GM23338 (cell line): ENCODE measurements at regions not wholly inside any gene's neighbourhood (a gene's known extent, or its start where the extent isn't known, plus 50 kb on each side); places are given as distances from the start of the nearest gene placed in this dataset.

Experiments
- ATAC-seq: fragments of 200-7000 bp; cut with Tn5 transposase; 3 replicates; pipeline ENCODE4 v1.9.1; 2020
- DNase-seq: peaks from one replicate; pipeline ENCODE4 v3.0.0-alpha.2; 2015; ENCODE audit warnings: low spot score
- H2AFZ ChIP-seq: fragments of 200-600 bp; sonication (generic); 2 replicates; pipeline ENCODE4 v1.8.0; 2016; ENCODE audit warnings: antibody characterized with exemption, mild to moderate bottlenecking, moderate library complexity
- H3F3A ChIP-seq: fragments of 200-600 bp; sonication (generic); replicated peaks from 2 replicates; pipeline ENCODE4 v1.8.0; 2017; ENCODE audit warnings: antibody characterized with exemption, mixed run types, low read depth
- H3K27ac ChIP-seq: fragments of 200-600 bp; sonication (generic); 2 replicates; pipeline ENCODE4 v1.6.1; 2016; ENCODE audit warnings: low read depth
- H3K27me3 ChIP-seq: fragments of 200-600 bp; sonication (generic); 2 replicates; pipeline ENCODE4 v1.8.0; 2016; ENCODE audit warnings: mild to moderate bottlenecking, mixed run types, moderate library complexity; ENCODE audit not compliant: insufficient read depth
- H3K36me3 ChIP-seq: fragments of 200-600 bp; sonication (generic); 2 replicates; pipeline ENCODE4 v1.8.0; 2016; ENCODE audit warnings: mild to moderate bottlenecking; ENCODE audit not compliant: insufficient read depth
- H3K4me1 ChIP-seq: fragments of 200-600 bp; sonication (generic); 2 replicates; pipeline ENCODE4 v1.8.0; 2016; ENCODE audit warnings: mild to moderate bottlenecking, moderate library complexity; ENCODE audit not compliant: insufficient read depth
- H3K4me2 ChIP-seq: fragments of 200-600 bp; sonication (generic); 2 replicates; pipeline ENCODE4 v1.7.1; 2017; ENCODE audit warnings: mixed run types
- H3K4me3 ChIP-seq: fragments of 200-600 bp; sonication (generic); 2 replicates; pipeline ENCODE4 v1.6.1; 2016; ENCODE audit warnings: mixed run types
- H3K79me2 ChIP-seq: fragments of 200-600 bp; sonication (generic); replicated peaks from 2 replicates; pipeline ENCODE4 v1.8.0; 2017; ENCODE audit warnings: mild to moderate bottlenecking; ENCODE audit not compliant: insufficient read depth
- H3K9me2 ChIP-seq: fragments of 200-600 bp; sonication (generic); 2 replicates; pipeline ENCODE4 v1.8.0; 2017; ENCODE audit not compliant: insufficient read depth
- H4K20me1 ChIP-seq: fragments of 200-600 bp; sonication (generic); replicated peaks from 2 replicates; pipeline ENCODE4 v1.8.0; 2017; ENCODE audit warnings: mild to moderate bottlenecking; ENCODE audit not compliant: insufficient read depth
- H3K27ac Mint-ChIP-seq: 2 replicates; pipeline ENCODE4 v1.8.0; 2020; ENCODE audit warnings: inconsistent platforms, mild to moderate bottlenecking, moderate library complexity, mixed read lengths
- H3K27me3 Mint-ChIP-seq: 3 replicates; pipeline ENCODE4 v1.8.0; 2022; ENCODE audit warnings: low read depth, mild to moderate bottlenecking, moderate library complexity, mixed read lengths, inconsistent platforms; ENCODE audit not compliant: insufficient read depth, poor library complexity
- H3K36me3 Mint-ChIP-seq: 3 replicates; pipeline ENCODE4 v1.8.0; 2021; ENCODE audit warnings: low read depth, mild to moderate bottlenecking, inconsistent platforms, moderate library complexity, mixed read lengths
- H3K4me1 Mint-ChIP-seq: 3 replicates; pipeline ENCODE4 v1.8.0; 2020; ENCODE audit warnings: mild to moderate bottlenecking, inconsistent platforms, mixed read lengths
- H3K4me3 Mint-ChIP-seq: 3 replicates; pipeline ENCODE4 v1.8.0; 2021; ENCODE audit warnings: moderate library complexity, mild to moderate bottlenecking, inconsistent platforms, mixed read lengths
- H3K9me3 Mint-ChIP-seq: 3 replicates; pipeline ENCODE4 v1.8.0; 2020; ENCODE audit warnings: moderate library complexity, mild to moderate bottlenecking, inconsistent platforms, mixed read lengths
- CREB1 ChIP-seq: fragments of 250-450 bp; sonication (Bioruptor Pico); IDR thresholded peaks from 2 replicates; pipeline ENCODE4 v1.5.0; 2020; ENCODE audit warnings: low read depth, mild to moderate bottlenecking, moderate library complexity
- ETS1 ChIP-seq: IDR thresholded peaks from 2 replicates; pipeline ENCODE4 v1.6.1; 2016; ENCODE audit warnings: antibody characterized with exemption
- EZH2 ChIP-seq: fragments of 200-600 bp; sonication (generic); IDR thresholded peaks from one replicate; pipeline ENCODE4 v1.8.0; 2017; ENCODE audit warnings: antibody characterized with exemption, mild to moderate bottlenecking, low read depth; ENCODE audit not compliant: unreplicated experiment
- EZH2phosphoT487 ChIP-seq: fragments of 200-600 bp; sonication (generic); IDR thresholded peaks from one replicate; pipeline ENCODE4 v1.8.1; 2018; ENCODE audit warnings: antibody characterized with exemption; ENCODE audit not compliant: unreplicated experiment
- JUNB ChIP-seq: IDR thresholded peaks from one replicate; pipeline ENCODE4 v1.6.1; 2016; ENCODE audit warnings: antibody characterized with exemption; ENCODE audit not compliant: unreplicated experiment
- NANOG ChIP-seq: IDR thresholded peaks from 2 replicates; pipeline ENCODE4 v1.6.1; 2016; ENCODE audit warnings: antibody characterized with exemption, borderline replicate concordance
- POLR2AphosphoS5 ChIP-seq: IDR thresholded peaks from 2 replicates; pipeline ENCODE4 v1.6.1; 2016; ENCODE audit warnings: antibody characterized with exemption, low read depth
- STAT1 ChIP-seq: IDR thresholded peaks from one replicate; pipeline ENCODE4 v1.6.1; 2016; ENCODE audit warnings: antibody characterized with exemption; ENCODE audit not compliant: unreplicated experiment
- ZNF114 ChIP-seq: fragments of 250-450 bp; sonication (Bioruptor Pico); IDR thresholded peaks from 2 replicates; pipeline ENCODE4 v1.5.0; 2020; ENCODE audit warnings: mild to moderate bottlenecking, moderate library complexity
- ZNF331 ChIP-seq: fragments of 250-450 bp; sonication (Bioruptor Pico); IDR thresholded peaks from 2 replicates; pipeline ENCODE4 v1.5.0; 2020; ENCODE audit warnings: low read depth, mild to moderate bottlenecking, moderate library complexity
- TF ChIP-seq, protein P1 (sequence below): fragments of 250-450 bp; sonication (Bioruptor Pico); IDR thresholded peaks from 2 replicates; pipeline ENCODE4 v1.5.0; 2020; ENCODE audit warnings: mild to moderate bottlenecking, moderate library complexity
- TF ChIP-seq, protein P2 (sequence below): IDR thresholded peaks from one replicate; pipeline ENCODE4 v1.6.1; 2018; ENCODE audit warnings: antibody characterized with exemption; ENCODE audit not compliant: unreplicated experiment
- TF ChIP-seq, protein P3 (sequence below), 2 experiments: fragments of 200-600 bp in 1 of 2; sonication (generic) in 1 of 2; conservative IDR thresholded peaks; 2 replicates each; pipeline versions ENCODE4 v1.5.1 to v1.6.1; 2016 to 2017; ENCODE audit warnings: antibody characterized with exemption in 2 of 2, low read depth in 2 of 2, mild to moderate bottlenecking in 2 of 2, moderate library complexity in 1 of 2

DNA sequence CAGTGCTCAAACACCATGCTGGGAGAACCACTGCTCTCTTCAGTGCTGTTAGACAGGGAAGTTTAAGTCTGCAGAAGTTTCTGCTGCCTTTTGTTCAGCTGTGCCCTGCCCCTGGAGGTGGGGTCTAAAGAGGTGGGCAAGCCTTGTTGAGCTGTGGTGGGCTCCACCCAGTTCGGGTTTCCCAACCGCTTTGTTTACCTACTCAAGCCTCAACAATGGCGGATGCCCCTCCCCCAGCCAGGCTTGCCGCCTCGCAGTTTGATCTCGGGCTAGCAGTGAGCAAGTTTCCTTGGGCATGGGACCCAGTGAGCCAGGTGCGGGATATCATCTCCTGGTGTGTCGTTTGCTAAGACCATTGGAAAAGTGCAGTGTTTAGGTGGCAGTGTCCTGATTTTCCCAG, 670.2 kb upstream of the ALCAM start:
- ATAC-seq = peak; percentile 35; the same call in 1 of the 3 replicates
- Mint-ChIP-seq H3K9me3 (peaks cover 20% of the 10 kb centered on the region; the same call in 2 of the 3 replicates), H3K4me1 (peaks cover 8% of the 10 kb centered on the region; the same call in 2 of the 3 replicates), H3K36me3 (peaks cover 15% of the 10 kb centered on the region; the same call in 2 of the 3 replicates), H3K27me3 (peaks cover 2% of the 10 kb centered on the region), H3K27ac (no peak overlapping the region), H3K4me3 (no peak overlapping the region)
- H2AFZ ChIP-seq = peak overlapping the region; percentile 52; the same call in 1 of the 2 replicates
- H3K4me1 ChIP-seq = no peaks in the 10 kb centered on the region
- no peaks in the 10 kb centered on the region for H4K20me1 ChIP-seq
- no peaks in the 10 kb centered on the region for H3F3A ChIP-seq
- no peaks in the 10 kb centered on the region for H3K9me2 ChIP-seq
- peak; percentile 27 for DNase-seq
- no peak overlapping the region for H3K27ac ChIP-seq
- H3K27me3 ChIP-seq = no peaks in the 10 kb centered on the region
- H3K4me3 ChIP-seq = no peak overlapping the region
- no peak overlapping the region for H3K4me2 ChIP-seq
- no peak for TF ChIP-seq EZH2phosphoT487
- TF ChIP-seq STAT1 = no peak
- TF ChIP-seq POLR2AphosphoS5 = no peak
- no peak for TF ChIP-seq ETS1
- no peak for TF ChIP-seq CREB1 (CRISPR knock-in tag)
- TF ChIP-seq, protein P1, sequence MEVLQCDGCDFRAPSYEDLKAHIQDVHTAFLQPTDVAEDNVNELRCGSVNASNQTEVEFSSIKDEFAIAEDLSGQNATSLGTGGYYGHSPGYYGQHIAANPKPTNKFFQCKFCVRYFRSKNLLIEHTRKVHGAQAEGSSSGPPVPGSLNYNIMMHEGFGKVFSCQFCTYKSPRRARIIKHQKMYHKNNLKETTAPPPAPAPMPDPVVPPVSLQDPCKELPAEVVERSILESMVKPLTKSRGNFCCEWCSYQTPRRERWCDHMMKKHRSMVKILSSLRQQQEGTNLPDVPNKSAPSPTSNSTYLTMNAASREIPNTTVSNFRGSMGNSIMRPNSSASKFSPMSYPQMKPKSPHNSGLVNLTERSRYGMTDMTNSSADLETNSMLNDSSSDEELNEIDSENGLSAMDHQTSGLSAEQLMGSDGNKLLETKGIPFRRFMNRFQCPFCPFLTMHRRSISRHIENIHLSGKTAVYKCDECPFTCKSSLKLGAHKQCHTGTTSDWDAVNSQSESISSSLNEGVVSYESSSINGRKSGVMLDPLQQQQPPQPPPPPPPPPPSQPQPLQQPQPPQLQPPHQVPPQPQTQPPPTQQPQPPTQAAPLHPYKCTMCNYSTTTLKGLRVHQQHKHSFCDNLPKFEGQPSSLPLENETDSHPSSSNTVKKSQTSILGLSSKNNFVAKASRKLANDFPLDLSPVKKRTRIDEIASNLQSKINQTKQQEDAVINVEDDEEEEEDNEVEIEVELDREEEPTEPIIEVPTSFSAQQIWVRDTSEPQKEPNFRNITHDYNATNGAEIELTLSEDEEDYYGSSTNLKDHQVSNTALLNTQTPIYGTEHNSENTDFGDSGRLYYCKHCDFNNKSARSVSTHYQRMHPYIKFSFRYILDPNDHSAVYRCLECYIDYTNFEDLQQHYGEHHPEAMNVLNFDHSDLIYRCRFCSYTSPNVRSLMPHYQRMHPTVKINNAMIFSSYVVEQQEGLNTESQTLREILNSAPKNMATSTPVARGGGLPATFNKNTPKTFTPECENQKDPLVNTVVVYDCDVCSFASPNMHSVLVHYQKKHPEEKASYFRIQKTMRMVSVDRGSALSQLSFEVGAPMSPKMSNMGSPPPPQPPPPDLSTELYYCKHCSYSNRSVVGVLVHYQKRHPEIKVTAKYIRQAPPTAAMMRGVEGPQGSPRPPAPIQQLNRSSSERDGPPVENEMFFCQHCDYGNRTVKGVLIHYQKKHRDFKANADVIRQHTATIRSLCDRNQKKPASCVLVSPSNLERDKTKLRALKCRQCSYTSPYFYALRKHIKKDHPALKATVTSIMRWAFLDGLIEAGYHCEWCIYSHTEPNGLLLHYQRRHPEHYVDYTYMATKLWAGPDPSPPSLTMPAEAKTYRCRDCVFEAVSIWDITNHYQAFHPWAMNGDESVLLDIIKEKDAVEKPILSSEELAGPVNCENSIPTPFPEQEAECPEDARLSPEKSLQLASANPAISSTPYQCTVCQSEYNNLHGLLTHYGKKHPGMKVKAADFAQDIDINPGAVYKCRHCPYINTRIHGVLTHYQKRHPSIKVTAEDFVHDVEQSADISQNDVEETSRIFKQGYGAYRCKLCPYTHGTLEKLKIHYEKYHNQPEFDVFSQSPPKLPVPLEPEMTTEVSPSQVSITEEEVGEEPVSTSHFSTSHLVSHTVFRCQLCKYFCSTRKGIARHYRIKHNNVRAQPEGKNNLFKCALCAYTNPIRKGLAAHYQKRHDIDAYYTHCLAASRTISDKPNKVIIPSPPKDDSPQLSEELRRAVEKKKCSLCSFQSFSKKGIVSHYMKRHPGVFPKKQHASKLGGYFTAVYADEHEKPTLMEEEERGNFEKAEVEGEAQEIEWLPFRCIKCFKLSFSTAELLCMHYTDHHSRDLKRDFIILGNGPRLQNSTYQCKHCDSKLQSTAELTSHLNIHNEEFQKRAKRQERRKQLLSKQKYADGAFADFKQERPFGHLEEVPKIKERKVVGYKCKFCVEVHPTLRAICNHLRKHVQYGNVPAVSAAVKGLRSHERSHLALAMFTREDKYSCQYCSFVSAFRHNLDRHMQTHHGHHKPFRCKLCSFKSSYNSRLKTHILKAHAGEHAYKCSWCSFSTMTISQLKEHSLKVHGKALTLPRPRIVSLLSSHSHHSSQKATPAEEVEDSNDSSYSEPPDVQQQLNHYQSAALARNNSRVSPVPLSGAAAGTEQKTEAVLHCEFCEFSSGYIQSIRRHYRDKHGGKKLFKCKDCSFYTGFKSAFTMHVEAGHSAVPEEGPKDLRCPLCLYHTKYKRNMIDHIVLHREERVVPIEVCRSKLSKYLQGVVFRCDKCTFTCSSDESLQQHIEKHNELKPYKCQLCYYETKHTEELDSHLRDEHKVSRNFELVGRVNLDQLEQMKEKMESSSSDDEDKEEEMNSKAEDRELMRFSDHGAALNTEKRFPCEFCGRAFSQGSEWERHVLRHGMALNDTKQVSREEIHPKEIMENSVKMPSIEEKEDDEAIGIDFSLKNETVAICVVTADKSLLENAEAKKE (CRISPR knock-in tag) = no peak
- TF ChIP-seq, protein P2, sequence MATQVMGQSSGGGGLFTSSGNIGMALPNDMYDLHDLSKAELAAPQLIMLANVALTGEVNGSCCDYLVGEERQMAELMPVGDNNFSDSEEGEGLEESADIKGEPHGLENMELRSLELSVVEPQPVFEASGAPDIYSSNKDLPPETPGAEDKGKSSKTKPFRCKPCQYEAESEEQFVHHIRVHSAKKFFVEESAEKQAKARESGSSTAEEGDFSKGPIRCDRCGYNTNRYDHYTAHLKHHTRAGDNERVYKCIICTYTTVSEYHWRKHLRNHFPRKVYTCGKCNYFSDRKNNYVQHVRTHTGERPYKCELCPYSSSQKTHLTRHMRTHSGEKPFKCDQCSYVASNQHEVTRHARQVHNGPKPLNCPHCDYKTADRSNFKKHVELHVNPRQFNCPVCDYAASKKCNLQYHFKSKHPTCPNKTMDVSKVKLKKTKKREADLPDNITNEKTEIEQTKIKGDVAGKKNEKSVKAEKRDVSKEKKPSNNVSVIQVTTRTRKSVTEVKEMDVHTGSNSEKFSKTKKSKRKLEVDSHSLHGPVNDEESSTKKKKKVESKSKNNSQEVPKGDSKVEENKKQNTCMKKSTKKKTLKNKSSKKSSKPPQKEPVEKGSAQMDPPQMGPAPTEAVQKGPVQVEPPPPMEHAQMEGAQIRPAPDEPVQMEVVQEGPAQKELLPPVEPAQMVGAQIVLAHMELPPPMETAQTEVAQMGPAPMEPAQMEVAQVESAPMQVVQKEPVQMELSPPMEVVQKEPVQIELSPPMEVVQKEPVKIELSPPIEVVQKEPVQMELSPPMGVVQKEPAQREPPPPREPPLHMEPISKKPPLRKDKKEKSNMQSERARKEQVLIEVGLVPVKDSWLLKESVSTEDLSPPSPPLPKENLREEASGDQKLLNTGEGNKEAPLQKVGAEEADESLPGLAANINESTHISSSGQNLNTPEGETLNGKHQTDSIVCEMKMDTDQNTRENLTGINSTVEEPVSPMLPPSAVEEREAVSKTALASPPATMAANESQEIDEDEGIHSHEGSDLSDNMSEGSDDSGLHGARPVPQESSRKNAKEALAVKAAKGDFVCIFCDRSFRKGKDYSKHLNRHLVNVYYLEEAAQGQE = no peak
- TF ChIP-seq JUNB = no peak
- TF ChIP-seq EZH2 = no peak
- TF ChIP-seq NANOG = no peak
- TF ChIP-seq ZNF331 = no peak
- TF ChIP-seq, protein P3, sequence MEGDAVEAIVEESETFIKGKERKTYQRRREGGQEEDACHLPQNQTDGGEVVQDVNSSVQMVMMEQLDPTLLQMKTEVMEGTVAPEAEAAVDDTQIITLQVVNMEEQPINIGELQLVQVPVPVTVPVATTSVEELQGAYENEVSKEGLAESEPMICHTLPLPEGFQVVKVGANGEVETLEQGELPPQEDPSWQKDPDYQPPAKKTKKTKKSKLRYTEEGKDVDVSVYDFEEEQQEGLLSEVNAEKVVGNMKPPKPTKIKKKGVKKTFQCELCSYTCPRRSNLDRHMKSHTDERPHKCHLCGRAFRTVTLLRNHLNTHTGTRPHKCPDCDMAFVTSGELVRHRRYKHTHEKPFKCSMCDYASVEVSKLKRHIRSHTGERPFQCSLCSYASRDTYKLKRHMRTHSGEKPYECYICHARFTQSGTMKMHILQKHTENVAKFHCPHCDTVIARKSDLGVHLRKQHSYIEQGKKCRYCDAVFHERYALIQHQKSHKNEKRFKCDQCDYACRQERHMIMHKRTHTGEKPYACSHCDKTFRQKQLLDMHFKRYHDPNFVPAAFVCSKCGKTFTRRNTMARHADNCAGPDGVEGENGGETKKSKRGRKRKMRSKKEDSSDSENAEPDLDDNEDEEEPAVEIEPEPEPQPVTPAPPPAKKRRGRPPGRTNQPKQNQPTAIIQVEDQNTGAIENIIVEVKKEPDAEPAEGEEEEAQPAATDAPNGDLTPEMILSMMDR (conservative IDR thresholded peaks at IDR 0.05; ENCODE audit: low read depth in 2 of 2) = no peak
- no peak for TF ChIP-seq ZNF114 (CRISPR knock-in tag)
- H3K36me3 ChIP-seq = no peaks in the 10 kb centered on the region; the same call in 1 of the 2 replicates
- H3K79me2 ChIP-seq = no peaks in the 10 kb centered on the region
